ENCODE measurements at regions not wholly inside any gene's neighbourhood (a gene's known extent, or its start where the extent isn't known, plus 50 kb on each side); places are given as distances from the start of the nearest gene placed in this dataset.
"Not testable (repeated sequence)": the region's sequence is repeated elsewhere in the genome, so short reads cannot be mapped to it uniquely, and the experiment has no call there.

DNA sequence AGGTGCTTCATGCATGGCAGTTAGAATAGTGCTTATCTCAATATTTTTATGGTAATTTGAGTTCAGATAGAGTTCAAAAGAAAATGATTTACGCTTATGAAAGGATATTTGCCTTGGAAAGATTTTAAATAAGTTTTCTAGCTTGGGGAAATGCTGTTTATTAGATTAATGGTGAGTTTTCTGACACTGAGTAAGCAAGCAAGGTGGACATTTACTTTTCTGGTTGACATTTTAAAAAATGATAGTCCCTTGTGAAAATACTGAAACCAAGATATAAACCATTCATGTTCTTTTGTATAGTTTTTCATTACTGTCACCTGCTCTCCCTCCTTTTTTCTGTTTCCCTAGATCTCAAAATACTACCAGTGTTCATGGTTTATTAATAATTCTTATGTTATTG, 1034.8 kb upstream of the SPRY2 start (continued):
- TF ChIP-seq, protein P1, sequence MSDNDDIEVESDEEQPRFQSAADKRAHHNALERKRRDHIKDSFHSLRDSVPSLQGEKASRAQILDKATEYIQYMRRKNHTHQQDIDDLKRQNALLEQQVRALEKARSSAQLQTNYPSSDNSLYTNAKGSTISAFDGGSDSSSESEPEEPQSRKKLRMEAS (IDR thresholded peaks at IDR 0.05; ENCODE audit: low read depth, low read length) = no peak

DNA sequence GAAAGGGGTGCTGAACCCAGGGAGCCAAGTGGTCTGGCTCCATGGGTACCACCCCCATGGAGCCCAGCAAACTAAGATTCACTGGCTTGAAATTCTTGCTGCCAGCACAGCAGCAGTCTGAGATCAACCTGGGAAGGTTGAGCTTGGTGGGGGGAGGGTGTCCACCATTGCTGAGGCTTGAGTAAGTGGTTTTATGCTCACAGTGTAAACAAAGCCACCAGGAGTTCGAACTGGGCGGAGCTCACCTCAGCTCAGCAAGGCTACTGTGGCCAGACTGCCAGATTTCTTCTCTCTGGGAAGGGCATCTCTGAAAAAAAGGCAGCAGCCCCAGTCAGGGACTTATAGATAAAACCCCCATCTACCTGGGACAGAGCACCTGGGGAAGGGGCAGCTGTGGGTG, 1021.8 kb upstream of the SPRY2 start:
- RAD21 ChIA-PET (ENCODE audit: unreplicated experiment); H3K4me2 ChIP-seq (ENCODE audit: control insufficient read depth, insufficient read depth); DNase-seq (ENCODE audit: low read depth, low spot score); H3K4me3 ChIP-seq; FAIRE-seq; H3K4me1 ChIP-seq (ENCODE audit: control insufficient read depth, insufficient read depth, low read length); intact Hi-C loops (cut with micrococcal nuclease; ENCODE audit: unreplicated experiment); BruUV-seq (replicated peaks); ATAC-seq; H3K27me3 ChIP-seq (replicated peaks in 1 of 2; ENCODE audit: control insufficient read depth in 2 of 2, insufficient read depth in 2 of 2, low read length in 1 of 2); POLR2A ChIA-PET; H3K9ac ChIP-seq (ENCODE audit: control insufficient read depth, insufficient read depth, low read length); H3K79me2 ChIP-seq (ENCODE audit: control insufficient read depth, insufficient read depth, low read length); H4K20me1 ChIP-seq (ENCODE audit: control insufficient read depth, insufficient read depth); SMC1A ChIA-PET (ENCODE audit: uncharacterized antibody, unreplicated experiment); H3K36me3 ChIP-seq (ENCODE audit: control insufficient read depth in 2 of 2, insufficient read depth in 2 of 2, low read length in 1 of 2); H2AFZ ChIP-seq (ENCODE audit: control insufficient read depth, low read depth, low read length); H3K27ac ChIP-seq (ENCODE audit: control insufficient read depth, insufficient read depth); H3K9me3 ChIP-seq (replicated peaks; ENCODE audit: control insufficient read depth, insufficient read depth, low read length); CTCF ChIA-PET; in situ Hi-C loops (cut with MboI): not testable (repeated sequence)
- WGBS (ENCODE audit: insufficient coverage, insufficient replicate concordance, low lambda C conversion rate, missing lambda C conversion rate) = 0% methylated on average over 2 of the region's 2 CpGs

DNA sequence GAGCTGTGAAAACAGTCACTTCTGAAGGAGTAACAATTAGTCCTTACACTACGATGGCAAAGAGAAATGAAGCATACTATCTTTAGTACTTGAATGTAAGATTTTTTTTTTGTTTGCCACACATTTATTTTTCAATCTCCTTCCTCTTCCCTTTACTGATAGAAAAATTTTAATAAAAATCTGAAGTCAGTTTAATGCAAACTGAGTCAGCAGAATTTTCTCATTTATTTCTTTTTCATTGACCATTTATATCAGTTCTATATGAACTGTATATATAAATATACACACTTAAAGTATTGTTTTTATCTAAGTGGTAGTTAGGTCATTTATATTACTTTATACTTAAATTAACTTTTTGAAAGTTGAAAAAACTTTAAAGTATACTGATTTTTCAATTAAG, 1009.1 kb upstream of the SPRY2 start:
- no peak overlapping the region for H3K4me2 ChIP-seq (ENCODE audit: control insufficient read depth, insufficient read depth)
- no peak overlapping the region for H3K27ac ChIP-seq (ENCODE audit: control insufficient read depth, insufficient read depth)
- ChIA-PET POLR2A (no interaction called here), RAD21 (ENCODE audit: unreplicated experiment) (no interaction called here), CTCF (no interaction called here), SMC1A (ENCODE audit: uncharacterized antibody, unreplicated experiment) (no interaction called here)
- H4K20me1 ChIP-seq (ENCODE audit: control insufficient read depth, insufficient read depth) = no peaks in the 10 kb centered on the region
- DNase-seq (ENCODE audit: low read depth, low spot score) (no peak), ATAC-seq (no peak), FAIRE-seq (no peak)
- in situ Hi-C loops (cut with MboI) = no loop called here
- 6% methylated on average over 1 of the region's 1 CpG for WGBS (ENCODE audit: insufficient coverage, insufficient replicate concordance, low lambda C conversion rate, missing lambda C conversion rate)
- no peak overlapping the region for H3K9ac ChIP-seq (ENCODE audit: control insufficient read depth, insufficient read depth, low read length)
- H3K27me3 ChIP-seq (replicated peaks in 1 of 2; ENCODE audit: control insufficient read depth in 2 of 2, insufficient read depth in 2 of 2, low read length in 1 of 2) = no peaks in the 10 kb centered on the region
- H3K9me3 ChIP-seq (replicated peaks; ENCODE audit: control insufficient read depth, insufficient read depth, low read length) = no peaks in the 10 kb centered on the region
- no peaks in the 10 kb centered on the region for H3K79me2 ChIP-seq (ENCODE audit: control insufficient read depth, insufficient read depth, low read length)
- no peak overlapping the region for H2AFZ ChIP-seq (ENCODE audit: control insufficient read depth, low read depth, low read length)
- BruUV-seq (replicated peaks) = no TSS peak
- no peaks in the 10 kb centered on the region for H3K36me3 ChIP-seq (ENCODE audit: control insufficient read depth in 2 of 2, insufficient read depth in 2 of 2, low read length in 1 of 2)
- intact Hi-C loops (cut with micrococcal nuclease; ENCODE audit: unreplicated experiment) = no loop called here
- no peaks in the 10 kb centered on the region for H3K4me1 ChIP-seq (ENCODE audit: control insufficient read depth, insufficient read depth, low read length)
- no peak overlapping the region for H3K4me3 ChIP-seq
- TF ChIP-seq, protein P2, sequence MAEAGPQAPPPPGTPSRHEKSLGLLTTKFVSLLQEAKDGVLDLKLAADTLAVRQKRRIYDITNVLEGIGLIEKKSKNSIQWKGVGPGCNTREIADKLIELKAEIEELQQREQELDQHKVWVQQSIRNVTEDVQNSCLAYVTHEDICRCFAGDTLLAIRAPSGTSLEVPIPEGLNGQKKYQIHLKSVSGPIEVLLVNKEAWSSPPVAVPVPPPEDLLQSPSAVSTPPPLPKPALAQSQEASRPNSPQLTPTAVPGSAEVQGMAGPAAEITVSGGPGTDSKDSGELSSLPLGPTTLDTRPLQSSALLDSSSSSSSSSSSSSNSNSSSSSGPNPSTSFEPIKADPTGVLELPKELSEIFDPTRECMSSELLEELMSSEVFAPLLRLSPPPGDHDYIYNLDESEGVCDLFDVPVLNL (IDR thresholded peaks at IDR 0.05; ENCODE audit: low read depth, low read length) = no peak
- TF ChIP-seq, protein P3, sequence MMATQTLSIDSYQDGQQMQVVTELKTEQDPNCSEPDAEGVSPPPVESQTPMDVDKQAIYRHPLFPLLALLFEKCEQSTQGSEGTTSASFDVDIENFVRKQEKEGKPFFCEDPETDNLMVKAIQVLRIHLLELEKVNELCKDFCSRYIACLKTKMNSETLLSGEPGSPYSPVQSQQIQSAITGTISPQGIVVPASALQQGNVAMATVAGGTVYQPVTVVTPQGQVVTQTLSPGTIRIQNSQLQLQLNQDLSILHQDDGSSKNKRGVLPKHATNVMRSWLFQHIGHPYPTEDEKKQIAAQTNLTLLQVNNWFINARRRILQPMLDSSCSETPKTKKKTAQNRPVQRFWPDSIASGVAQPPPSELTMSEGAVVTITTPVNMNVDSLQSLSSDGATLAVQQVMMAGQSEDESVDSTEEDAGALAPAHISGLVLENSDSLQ (IDR thresholded peaks at IDR 0.05) = no peak
- TF ChIP-seq, protein P4, sequence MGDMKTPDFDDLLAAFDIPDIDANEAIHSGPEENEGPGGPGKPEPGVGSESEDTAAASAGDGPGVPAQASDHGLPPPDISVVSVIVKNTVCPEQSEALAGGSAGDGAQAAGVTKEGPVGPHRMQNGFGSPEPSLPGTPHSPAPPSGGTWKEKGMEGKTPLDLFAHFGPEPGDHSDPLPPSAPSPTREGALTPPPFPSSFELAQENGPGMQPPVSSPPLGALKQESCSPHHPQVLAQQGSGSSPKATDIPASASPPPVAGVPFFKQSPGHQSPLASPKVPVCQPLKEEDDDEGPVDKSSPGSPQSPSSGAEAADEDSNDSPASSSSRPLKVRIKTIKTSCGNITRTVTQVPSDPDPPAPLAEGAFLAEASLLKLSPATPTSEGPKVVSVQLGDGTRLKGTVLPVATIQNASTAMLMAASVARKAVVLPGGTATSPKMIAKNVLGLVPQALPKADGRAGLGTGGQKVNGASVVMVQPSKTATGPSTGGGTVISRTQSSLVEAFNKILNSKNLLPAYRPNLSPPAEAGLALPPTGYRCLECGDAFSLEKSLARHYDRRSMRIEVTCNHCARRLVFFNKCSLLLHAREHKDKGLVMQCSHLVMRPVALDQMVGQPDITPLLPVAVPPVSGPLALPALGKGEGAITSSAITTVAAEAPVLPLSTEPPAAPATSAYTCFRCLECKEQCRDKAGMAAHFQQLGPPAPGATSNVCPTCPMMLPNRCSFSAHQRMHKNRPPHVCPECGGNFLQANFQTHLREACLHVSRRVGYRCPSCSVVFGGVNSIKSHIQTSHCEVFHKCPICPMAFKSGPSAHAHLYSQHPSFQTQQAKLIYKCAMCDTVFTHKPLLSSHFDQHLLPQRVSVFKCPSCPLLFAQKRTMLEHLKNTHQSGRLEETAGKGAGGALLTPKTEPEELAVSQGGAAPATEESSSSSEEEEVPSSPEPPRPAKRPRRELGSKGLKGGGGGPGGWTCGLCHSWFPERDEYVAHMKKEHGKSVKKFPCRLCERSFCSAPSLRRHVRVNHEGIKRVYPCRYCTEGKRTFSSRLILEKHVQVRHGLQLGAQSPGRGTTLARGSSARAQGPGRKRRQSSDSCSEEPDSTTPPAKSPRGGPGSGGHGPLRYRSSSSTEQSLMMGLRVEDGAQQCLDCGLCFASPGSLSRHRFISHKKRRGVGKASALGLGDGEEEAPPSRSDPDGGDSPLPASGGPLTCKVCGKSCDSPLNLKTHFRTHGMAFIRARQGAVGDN (IDR thresholded peaks at IDR 0.05) = no peak
- TF ChIP-seq TAF1 (IDR thresholded peaks at IDR 0.05; ENCODE audit: borderline replicate concordance, low read depth, low read length) = no peak
- no peak for TF ChIP-seq YBX1 (IDR thresholded peaks at IDR 0.05)
- TF ChIP-seq HCFC1 (IDR thresholded peaks at IDR 0.05; ENCODE audit: low read length) = no peak
- TF ChIP-seq DPF2 (IDR thresholded peaks at IDR 0.05) = no peak

Data from GM12878 (cell line).